PC-9 (cell line): ENCODE measurements at regions not wholly inside any gene's neighbourhood (a gene's known extent, or its start where the extent isn't known, plus 50 kb on each side); places are given as distances from the start of the nearest gene placed in this dataset.

Experiments used
- EZH2 ChIP-seq: fragments of 200-600 bp; sonication (generic); IDR thresholded peaks from 2 replicates; pipeline ENCODE4 v1.8.0; 2017; ENCODE audit warnings: antibody characterized with exemption, low read depth
- TF ChIP-seq, protein P1 (sequence below): fragments of 200-600 bp; sonication (generic); conservative IDR thresholded peaks from 2 replicates; pipeline ENCODE4 v1.6.1; 2017; ENCODE audit warnings: mixed run types, antibody characterized with exemption, mild to moderate bottlenecking, moderate library complexity

DNA sequence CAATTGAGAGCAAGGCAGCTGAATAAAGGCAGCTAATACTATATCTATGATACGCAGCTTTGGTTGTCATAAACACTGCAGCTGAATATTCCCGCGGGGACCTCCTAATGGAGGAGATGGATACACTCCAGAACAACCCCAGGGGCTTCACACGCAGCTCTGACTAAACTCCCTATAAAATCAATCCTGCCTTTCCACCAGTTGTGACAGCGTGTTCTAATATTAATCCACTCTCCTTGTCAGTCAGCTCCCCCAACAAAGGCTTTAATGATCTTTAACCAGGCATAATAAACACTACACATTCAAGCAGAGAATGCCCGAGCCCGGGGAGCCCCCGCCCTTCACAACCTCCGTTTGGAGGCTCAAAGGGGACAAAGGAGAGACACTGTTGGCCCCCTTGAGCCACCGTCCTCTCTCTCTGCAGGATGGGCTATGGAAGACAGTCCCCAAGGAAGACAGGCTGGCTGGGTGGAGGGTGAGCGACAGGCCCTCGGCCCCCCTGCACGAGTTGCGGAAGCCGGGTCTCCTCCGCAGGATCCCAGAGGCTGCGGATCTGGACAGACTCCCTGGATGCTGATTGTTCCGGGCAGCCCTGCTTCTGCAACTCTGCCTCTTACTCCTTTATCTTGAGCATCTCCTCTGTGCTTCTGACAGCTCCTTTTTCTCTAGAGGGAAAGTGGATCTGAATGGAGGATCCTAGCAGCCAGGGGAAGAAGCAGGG lies 565.2 kb downstream of the BUD13 start:
- TF ChIP-seq EZH2, result no peak
- TF ChIP-seq, protein P1, sequence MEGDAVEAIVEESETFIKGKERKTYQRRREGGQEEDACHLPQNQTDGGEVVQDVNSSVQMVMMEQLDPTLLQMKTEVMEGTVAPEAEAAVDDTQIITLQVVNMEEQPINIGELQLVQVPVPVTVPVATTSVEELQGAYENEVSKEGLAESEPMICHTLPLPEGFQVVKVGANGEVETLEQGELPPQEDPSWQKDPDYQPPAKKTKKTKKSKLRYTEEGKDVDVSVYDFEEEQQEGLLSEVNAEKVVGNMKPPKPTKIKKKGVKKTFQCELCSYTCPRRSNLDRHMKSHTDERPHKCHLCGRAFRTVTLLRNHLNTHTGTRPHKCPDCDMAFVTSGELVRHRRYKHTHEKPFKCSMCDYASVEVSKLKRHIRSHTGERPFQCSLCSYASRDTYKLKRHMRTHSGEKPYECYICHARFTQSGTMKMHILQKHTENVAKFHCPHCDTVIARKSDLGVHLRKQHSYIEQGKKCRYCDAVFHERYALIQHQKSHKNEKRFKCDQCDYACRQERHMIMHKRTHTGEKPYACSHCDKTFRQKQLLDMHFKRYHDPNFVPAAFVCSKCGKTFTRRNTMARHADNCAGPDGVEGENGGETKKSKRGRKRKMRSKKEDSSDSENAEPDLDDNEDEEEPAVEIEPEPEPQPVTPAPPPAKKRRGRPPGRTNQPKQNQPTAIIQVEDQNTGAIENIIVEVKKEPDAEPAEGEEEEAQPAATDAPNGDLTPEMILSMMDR, result no peak
